Uterus (tissue), 2 donors: ENCODE measurements at regions not wholly inside any gene's neighbourhood (a gene's known extent, or its start where the extent isn't known, plus 50 kb on each side); places are given as distances from the start of the nearest gene placed in this dataset.

ENCODE experiments used
- CTCF ChIP-seq, 4 experiments: fragments of 200-600 bp in 2 of 4; fragments of 450-650 bp in 2 of 4; sonication (generic) in 2 of 4; IDR thresholded peaks; one replicate each; pipeline ENCODE4 v1.5.1; 2016 to 2019; ENCODE audit warnings: antibody characterized with exemption in 4 of 4, mild to moderate bottlenecking in 2 of 4, moderate library complexity in 1 of 4
- POLR2A ChIP-seq, 2 donors: fragments of 450-650 bp; IDR thresholded peaks; one replicate each; pipeline ENCODE4 v1.6.1; 2016; ENCODE audit warnings: antibody characterized with exemption in 2 of 2, mild to moderate bottlenecking in 1 of 2, moderate library complexity in 1 of 2

GRCh38 chr2:12813166-12813565 lies 96.4 kb downstream of the TRIB2 start:
- TF ChIP-seq POLR2A (IDR thresholded peaks at IDR 0.05), result no peak
- no peak for TF ChIP-seq CTCF (IDR thresholded peaks at IDR 0.05)
